MM.1S (cell line): ENCODE measurements at regions not wholly inside any gene's neighbourhood (a gene's known extent, or its start where the extent isn't known, plus 50 kb on each side); places are given as distances from the start of the nearest gene placed in this dataset.

ENCODE experiments used
- EZH2 ChIP-seq: fragments of 300-600 bp; sonication (generic); optimal IDR thresholded peaks from 2 replicates; pipeline ENCODE3; 2017; ENCODE audit warnings: low read depth, mild to moderate bottlenecking, antibody characterized with exemption, low read length, mixed read lengths
- TF ChIP-seq, protein P1 (sequence below): fragments of 300-600 bp; sonication (generic); IDR thresholded peaks from 2 replicates; pipeline ENCODE4 v1.5.1; 2016; ENCODE audit warnings: antibody characterized with exemption, low read length, mixed read lengths

GRCh38 chr5:126369083-126369482, 54.1 kb upstream of the GRAMD2B start:
- TF ChIP-seq EZH2, result no peak
- TF ChIP-seq, protein P1, sequence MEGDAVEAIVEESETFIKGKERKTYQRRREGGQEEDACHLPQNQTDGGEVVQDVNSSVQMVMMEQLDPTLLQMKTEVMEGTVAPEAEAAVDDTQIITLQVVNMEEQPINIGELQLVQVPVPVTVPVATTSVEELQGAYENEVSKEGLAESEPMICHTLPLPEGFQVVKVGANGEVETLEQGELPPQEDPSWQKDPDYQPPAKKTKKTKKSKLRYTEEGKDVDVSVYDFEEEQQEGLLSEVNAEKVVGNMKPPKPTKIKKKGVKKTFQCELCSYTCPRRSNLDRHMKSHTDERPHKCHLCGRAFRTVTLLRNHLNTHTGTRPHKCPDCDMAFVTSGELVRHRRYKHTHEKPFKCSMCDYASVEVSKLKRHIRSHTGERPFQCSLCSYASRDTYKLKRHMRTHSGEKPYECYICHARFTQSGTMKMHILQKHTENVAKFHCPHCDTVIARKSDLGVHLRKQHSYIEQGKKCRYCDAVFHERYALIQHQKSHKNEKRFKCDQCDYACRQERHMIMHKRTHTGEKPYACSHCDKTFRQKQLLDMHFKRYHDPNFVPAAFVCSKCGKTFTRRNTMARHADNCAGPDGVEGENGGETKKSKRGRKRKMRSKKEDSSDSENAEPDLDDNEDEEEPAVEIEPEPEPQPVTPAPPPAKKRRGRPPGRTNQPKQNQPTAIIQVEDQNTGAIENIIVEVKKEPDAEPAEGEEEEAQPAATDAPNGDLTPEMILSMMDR, result no peak
